ENCODE measurements at regions not wholly inside any gene's neighbourhood (a gene's known extent, or its start where the extent isn't known, plus 50 kb on each side); places are given as distances from the start of the nearest gene placed in this dataset.
"Not testable (repeated sequence)": the region's sequence is repeated elsewhere in the genome, so short reads cannot be mapped to it uniquely, and the experiment has no call there.

- 81 to 100% methylated on average over 1 to 3 of the region's 3 CpGs for WGBS, 2 donors (ENCODE audit: low coverage in 1 of 2)
- intact Hi-C loops (cut with DNase I; ENCODE audit: low total_unique reads) = no loop called here
- Histone ChIP-seq H3K27ac (no peak overlapping the region), H3K4me1 (no peaks in the 10 kb centered on the region), H3K36me3 (no peaks in the 10 kb centered on the region), H3K27me3 (no peaks in the 10 kb centered on the region), H3K4me3 (no peak overlapping the region), H3K9me3 (no peaks in the 10 kb centered on the region)
- no peak for TF ChIP-seq POLR2A (IDR thresholded peaks at IDR 0.05)
- no peak for TF ChIP-seq CTCF (IDR thresholded peaks at IDR 0.05)
- TF ChIP-seq POLR2AphosphoS5 (IDR thresholded peaks at IDR 0.05) = no peak
- TF ChIP-seq EP300 (IDR thresholded peaks at IDR 0.05; ENCODE audit: low read depth) = no peak
- no peak for DNase-seq
- in situ Hi-C loops (cut with MboI; ENCODE audit: low pct_ligation_motif_present in 1 of 4, low pct_unique_long_range_greater_than_20kb in 1 of 4, low sequenced_read_pairs in 3 of 4) = no loop called here
These were observed 300.9 kb downstream of the BCOR start for GRCh38 chrX:39796856-39797255.

GRCh38 chrX:39798488-39798887 is 299.3 kb downstream of the BCOR start:
- H3K9me3 ChIP-seq; in situ Hi-C loops (cut with MboI; ENCODE audit: low pct_ligation_motif_present in 1 of 4, low pct_unique_long_range_greater_than_20kb in 1 of 4, low sequenced_read_pairs in 3 of 4); H3K36me3 ChIP-seq; H3K27me3 ChIP-seq; DNase-seq; H3K4me3 ChIP-seq; H3K27ac ChIP-seq; intact Hi-C loops (cut with DNase I; ENCODE audit: low total_unique reads); H3K4me1 ChIP-seq: not testable (repeated sequence)
- WGBS, 2 donors (ENCODE audit: low coverage in 1 of 2) = 97% methylated on average over 2 of the region's 2 CpGs; no CpG with 5 or more reads in 1 of the 2 donors

GRCh38 chrX:39802354-39802753 is 295.4 kb downstream of the BCOR start:
- intact Hi-C loops (cut with DNase I; ENCODE audit: low total_unique reads) = no loop called here
- Histone ChIP-seq H3K27ac (no peak overlapping the region), H3K27me3 (no peaks in the 10 kb centered on the region), H3K9me3 (no peaks in the 10 kb centered on the region), H3K4me3 (no peak overlapping the region), H3K4me1 (no peaks in the 10 kb centered on the region), H3K36me3 (no peaks in the 10 kb centered on the region)
- in situ Hi-C loops (cut with MboI; ENCODE audit: low pct_ligation_motif_present in 1 of 4, low pct_unique_long_range_greater_than_20kb in 1 of 4, low sequenced_read_pairs in 3 of 4) = no loop called here
- TF ChIP-seq CTCF (IDR thresholded peaks at IDR 0.05) (no peak), POLR2A (IDR thresholded peaks at IDR 0.05) (no peak), POLR2AphosphoS5 (IDR thresholded peaks at IDR 0.05) (no peak), EP300 (IDR thresholded peaks at IDR 0.05; ENCODE audit: low read depth) (no peak)
- 60 to 72% methylated on average over 2 to 11 of the region's 11 CpGs for WGBS, 2 donors (ENCODE audit: low coverage in 1 of 2)
- DNase-seq = no peak

GRCh38 chrX:39802908-39803307 is 294.9 kb downstream of the BCOR start:
- H3K36me3 ChIP-seq = no peaks in the 10 kb centered on the region
- no peak for DNase-seq
- intact Hi-C loops (cut with DNase I; ENCODE audit: low total_unique reads) (no loop called here), in situ Hi-C loops (cut with MboI; ENCODE audit: low pct_ligation_motif_present in 1 of 4, low pct_unique_long_range_greater_than_20kb in 1 of 4, low sequenced_read_pairs in 3 of 4) (no loop called here)
- 74% methylated on average over 10 of the region's 10 CpGs; no CpG with 5 or more reads in 1 of the 2 donors for WGBS, 2 donors (ENCODE audit: low coverage in 1 of 2)
- H3K27ac ChIP-seq = no peak overlapping the region
- H3K4me1 ChIP-seq = no peaks in the 10 kb centered on the region
- H3K4me3 ChIP-seq = no peak overlapping the region
- no peaks in the 10 kb centered on the region for H3K9me3 ChIP-seq
- no peak for TF ChIP-seq POLR2A (IDR thresholded peaks at IDR 0.05)
- TF ChIP-seq CTCF (IDR thresholded peaks at IDR 0.05) = no peak
- no peak for TF ChIP-seq EP300 (IDR thresholded peaks at IDR 0.05; ENCODE audit: low read depth)
- TF ChIP-seq POLR2AphosphoS5 (IDR thresholded peaks at IDR 0.05) = no peak
- H3K27me3 ChIP-seq = no peaks in the 10 kb centered on the region

- in situ Hi-C loops (cut with MboI; ENCODE audit: low pct_ligation_motif_present in 1 of 4, low pct_unique_long_range_greater_than_20kb in 1 of 4, low sequenced_read_pairs in 3 of 4) = no loop called here
- Histone ChIP-seq H3K9me3 (no peaks in the 10 kb centered on the region), H3K27ac (no peak overlapping the region), H3K27me3 (no peaks in the 10 kb centered on the region), H3K36me3 (no peaks in the 10 kb centered on the region), H3K4me3 (no peak overlapping the region), H3K4me1 (no peaks in the 10 kb centered on the region)
- no peak for DNase-seq
- intact Hi-C loops (cut with DNase I; ENCODE audit: low total_unique reads) = no loop called here
- 65 to 86% methylated on average over 2 of the region's 2 CpGs for WGBS, 2 donors (ENCODE audit: low coverage in 1 of 2)
- TF ChIP-seq CTCF (IDR thresholded peaks at IDR 0.05) = no peak
- no peak for TF ChIP-seq POLR2AphosphoS5 (IDR thresholded peaks at IDR 0.05)
- TF ChIP-seq EP300 (IDR thresholded peaks at IDR 0.05; ENCODE audit: low read depth) = no peak
- TF ChIP-seq POLR2A (IDR thresholded peaks at IDR 0.05) = no peak
These were observed 292.7 kb downstream of the BCOR start for GRCh38 chrX:39805022-39805421.

Data from transverse colon (tissue), 4 donors.